ENCODE measurements at regions not wholly inside any gene's neighbourhood (a gene's known extent, or its start where the extent isn't known, plus 50 kb on each side); places are given as distances from the start of the nearest gene placed in this dataset.

GRCh38 chr1:4515727-4516289 is 138.6 kb upstream of the AJAP1 start:
- intact Hi-C loops (cut with micrococcal nuclease) = no loop called here
- WGBS, 2 experiments (ENCODE audit: extremely low coverage in 2 of 2, insufficient read length in 1 of 2) = no CpG with 5 or more reads among the region's 15 CpGs
- H3K9me1 ChIP-seq (ENCODE audit: insufficient read depth, low read length) = no peaks in the 10 kb centered on the region

More at GRCh38 chr1:4515727-4516289, 138.6 kb upstream of the AJAP1 start:
- BruUV-seq (replicated peaks) = no TSS peak
- H3K4ac ChIP-seq (ENCODE audit: low read depth, low read length) = no peak overlapping the region
- POLR2A ChIA-PET (ENCODE audit: unreplicated experiment) = no interaction called here
- H3K9ac ChIP-seq (ENCODE audit: low read depth, low read length) = no peak overlapping the region
- CTCF ChIA-PET = no interaction called here
- dilution Hi-C loops (cut with HindIII; ENCODE audit: low sequenced_read_pairs, unreplicated experiment) (no loop called here), in situ Hi-C loops (cut with MboI; ENCODE audit: low sequenced_read_pairs) (no loop called here)
- no peak overlapping the region for H4K91ac ChIP-seq (ENCODE audit: insufficient read depth, low read depth, low read length)
- no peak overlapping the region for H2BK15ac ChIP-seq (ENCODE audit: low read depth, low read length)
- no peak overlapping the region for H2AFZ ChIP-seq (replicated peaks; ENCODE audit: low read length, poor library complexity)
- no peaks in the 10 kb centered on the region for H3K27me3 ChIP-seq (ENCODE audit: control insufficient read depth, insufficient read depth, low read length)
- no peak overlapping the region for H3K27ac ChIP-seq (ENCODE audit: insufficient read depth, low read length)
- peaks cover 61% of the 10 kb centered on the region for H3K9me3 ChIP-seq (ENCODE audit: control insufficient read depth, insufficient read depth, low read length)
- no peak overlapping the region for H3K4me2 ChIP-seq (ENCODE audit: low read depth, low read length)
- no peak overlapping the region for H3K18ac ChIP-seq (ENCODE audit: low read depth, low read length)
- no peak for ATAC-seq (ENCODE audit: low read depth)
- no peak overlapping the region for H4K8ac ChIP-seq (ENCODE audit: low read depth in 2 of 2, low read length in 2 of 2)
- H2AK5ac ChIP-seq (ENCODE audit: low read depth, low read length) = no peak overlapping the region
- no peaks in the 10 kb centered on the region for H3K79me1 ChIP-seq (ENCODE audit: low read depth in 1 of 2, low read length in 2 of 2)
- no peak overlapping the region for H2AK9ac ChIP-seq (replicated peaks; ENCODE audit: low read depth, low read length, poor library complexity)
- H4K20me1 ChIP-seq (ENCODE audit: insufficient read depth, low read length) = no peaks in the 10 kb centered on the region
- H3K56ac ChIP-seq (ENCODE audit: extremely low read depth, insufficient read depth, low read length) = no peak overlapping the region
- no peak for DNase-seq
- H2BK120ac ChIP-seq (ENCODE audit: low read depth, low read length) = no peak overlapping the region
- no peak overlapping the region for H4K5ac ChIP-seq (ENCODE audit: low read depth, low read length)
- no peak overlapping the region for H2BK20ac ChIP-seq (ENCODE audit: low read depth, low read length)
- H3K4me1 ChIP-seq (ENCODE audit: control insufficient read depth, insufficient read depth, low read length) = no peaks in the 10 kb centered on the region
- TF ChIP-seq, protein P1, sequence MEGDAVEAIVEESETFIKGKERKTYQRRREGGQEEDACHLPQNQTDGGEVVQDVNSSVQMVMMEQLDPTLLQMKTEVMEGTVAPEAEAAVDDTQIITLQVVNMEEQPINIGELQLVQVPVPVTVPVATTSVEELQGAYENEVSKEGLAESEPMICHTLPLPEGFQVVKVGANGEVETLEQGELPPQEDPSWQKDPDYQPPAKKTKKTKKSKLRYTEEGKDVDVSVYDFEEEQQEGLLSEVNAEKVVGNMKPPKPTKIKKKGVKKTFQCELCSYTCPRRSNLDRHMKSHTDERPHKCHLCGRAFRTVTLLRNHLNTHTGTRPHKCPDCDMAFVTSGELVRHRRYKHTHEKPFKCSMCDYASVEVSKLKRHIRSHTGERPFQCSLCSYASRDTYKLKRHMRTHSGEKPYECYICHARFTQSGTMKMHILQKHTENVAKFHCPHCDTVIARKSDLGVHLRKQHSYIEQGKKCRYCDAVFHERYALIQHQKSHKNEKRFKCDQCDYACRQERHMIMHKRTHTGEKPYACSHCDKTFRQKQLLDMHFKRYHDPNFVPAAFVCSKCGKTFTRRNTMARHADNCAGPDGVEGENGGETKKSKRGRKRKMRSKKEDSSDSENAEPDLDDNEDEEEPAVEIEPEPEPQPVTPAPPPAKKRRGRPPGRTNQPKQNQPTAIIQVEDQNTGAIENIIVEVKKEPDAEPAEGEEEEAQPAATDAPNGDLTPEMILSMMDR (conservative IDR thresholded peaks at IDR 0.05; ENCODE audit: low read depth, low read length) = no peak
- no peak for TF ChIP-seq RFX5 (IDR thresholded peaks at IDR 0.05; ENCODE audit: low read depth, low read length)
- no peak for TF ChIP-seq NFE2L2 (IDR thresholded peaks at IDR 0.05; ENCODE audit: low read depth, low read length)
- TF ChIP-seq BHLHE40 (IDR thresholded peaks at IDR 0.05; ENCODE audit: low read depth, low read length) = no peak
- TF ChIP-seq CHD1 (IDR thresholded peaks at IDR 0.05; ENCODE audit: low read depth, low read length) = no peak
- no peak for TF ChIP-seq RCOR1 (IDR thresholded peaks at IDR 0.05; ENCODE audit: insufficient replicate concordance, low read length)
- TF ChIP-seq ELK1 (IDR thresholded peaks at IDR 0.05; ENCODE audit: borderline replicate concordance, low read depth, low read length) = no peak
- no peak for TF ChIP-seq MAZ (IDR thresholded peaks at IDR 0.05; ENCODE audit: borderline replicate concordance, low read depth, low read length)
- no peak for TF ChIP-seq MAFK (IDR thresholded peaks at IDR 0.05; ENCODE audit: low read depth, low read length)
- TF ChIP-seq CEBPB (IDR thresholded peaks at IDR 0.05; ENCODE audit: low read depth, low read length) = no peak
- TF ChIP-seq RAD21 (IDR thresholded peaks at IDR 0.05; ENCODE audit: low read length) = no peak
- TF ChIP-seq MXI1 (IDR thresholded peaks at IDR 0.05; ENCODE audit: borderline replicate concordance, low read depth, low read length) = no peak
- TF ChIP-seq SMC3 (IDR thresholded peaks at IDR 0.05; ENCODE audit: low read depth, low read length) = no peak
- TF ChIP-seq USF2 (IDR thresholded peaks at IDR 0.05; ENCODE audit: low read depth, low read length) = no peak
- no peak for TF ChIP-seq POLR2A (IDR thresholded peaks at IDR 0.05; ENCODE audit: low read depth, low read length)
- H3K23ac ChIP-seq (ENCODE audit: low read depth, low read length) = no peak overlapping the region
- H3K36me3 ChIP-seq (ENCODE audit: control insufficient read depth, insufficient read depth, low read length) = no peaks in the 10 kb centered on the region
- no peak overlapping the region for H2BK5ac ChIP-seq (ENCODE audit: low read depth, low read length, poor library complexity, severe bottlenecking)
- H3K4me3 ChIP-seq (ENCODE audit: insufficient read depth, low read depth, low read length) = no peak overlapping the region
- no peak overlapping the region for H3K14ac ChIP-seq (replicated peaks; ENCODE audit: low read depth, low read length)
